ENCODE measurements at regions not wholly inside any gene's neighbourhood (a gene's known extent, or its start where the extent isn't known, plus 50 kb on each side); places are given as distances from the start of the nearest gene placed in this dataset.

GRCh38 chr7:94176694-94177200, 172.6 kb upstream of the BET1 start:
- TF ChIP-seq, protein P1, sequence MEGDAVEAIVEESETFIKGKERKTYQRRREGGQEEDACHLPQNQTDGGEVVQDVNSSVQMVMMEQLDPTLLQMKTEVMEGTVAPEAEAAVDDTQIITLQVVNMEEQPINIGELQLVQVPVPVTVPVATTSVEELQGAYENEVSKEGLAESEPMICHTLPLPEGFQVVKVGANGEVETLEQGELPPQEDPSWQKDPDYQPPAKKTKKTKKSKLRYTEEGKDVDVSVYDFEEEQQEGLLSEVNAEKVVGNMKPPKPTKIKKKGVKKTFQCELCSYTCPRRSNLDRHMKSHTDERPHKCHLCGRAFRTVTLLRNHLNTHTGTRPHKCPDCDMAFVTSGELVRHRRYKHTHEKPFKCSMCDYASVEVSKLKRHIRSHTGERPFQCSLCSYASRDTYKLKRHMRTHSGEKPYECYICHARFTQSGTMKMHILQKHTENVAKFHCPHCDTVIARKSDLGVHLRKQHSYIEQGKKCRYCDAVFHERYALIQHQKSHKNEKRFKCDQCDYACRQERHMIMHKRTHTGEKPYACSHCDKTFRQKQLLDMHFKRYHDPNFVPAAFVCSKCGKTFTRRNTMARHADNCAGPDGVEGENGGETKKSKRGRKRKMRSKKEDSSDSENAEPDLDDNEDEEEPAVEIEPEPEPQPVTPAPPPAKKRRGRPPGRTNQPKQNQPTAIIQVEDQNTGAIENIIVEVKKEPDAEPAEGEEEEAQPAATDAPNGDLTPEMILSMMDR (IDR thresholded peaks at IDR 0.05; ENCODE audit: control extremely low read depth in 1 of 3, insufficient read depth in 1 of 3, low read depth in 1 of 3, low read length in 3 of 3), result no peak
- TF ChIP-seq, protein P2, sequence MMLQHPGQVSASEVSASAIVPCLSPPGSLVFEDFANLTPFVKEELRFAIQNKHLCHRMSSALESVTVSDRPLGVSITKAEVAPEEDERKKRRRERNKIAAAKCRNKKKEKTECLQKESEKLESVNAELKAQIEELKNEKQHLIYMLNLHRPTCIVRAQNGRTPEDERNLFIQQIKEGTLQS (IDR thresholded peaks at IDR 0.05; ENCODE audit: insufficient read depth, low read depth, low read length), result no peak
- TF ChIP-seq YY1 (IDR thresholded peaks at IDR 0.05; ENCODE audit: low read depth, low read length), result no peak
- TF ChIP-seq EGR1 (IDR thresholded peaks at IDR 0.05; ENCODE audit: borderline replicate concordance, low read depth, low read length), result no peak

Data from H1 (cell line).